NCI-H748 treated with DMSO at 0.1 percent for 48 hours (cell line): ENCODE measurements at regions not wholly inside any gene's neighbourhood (a gene's known extent, or its start where the extent isn't known, plus 50 kb on each side); places are given as distances from the start of the nearest gene placed in this dataset.

Experiments used
- DNase-seq: peaks from one replicate; lab custom pipeline; 2025; lab: John Stamatoyannopoulos, UW

DNA sequence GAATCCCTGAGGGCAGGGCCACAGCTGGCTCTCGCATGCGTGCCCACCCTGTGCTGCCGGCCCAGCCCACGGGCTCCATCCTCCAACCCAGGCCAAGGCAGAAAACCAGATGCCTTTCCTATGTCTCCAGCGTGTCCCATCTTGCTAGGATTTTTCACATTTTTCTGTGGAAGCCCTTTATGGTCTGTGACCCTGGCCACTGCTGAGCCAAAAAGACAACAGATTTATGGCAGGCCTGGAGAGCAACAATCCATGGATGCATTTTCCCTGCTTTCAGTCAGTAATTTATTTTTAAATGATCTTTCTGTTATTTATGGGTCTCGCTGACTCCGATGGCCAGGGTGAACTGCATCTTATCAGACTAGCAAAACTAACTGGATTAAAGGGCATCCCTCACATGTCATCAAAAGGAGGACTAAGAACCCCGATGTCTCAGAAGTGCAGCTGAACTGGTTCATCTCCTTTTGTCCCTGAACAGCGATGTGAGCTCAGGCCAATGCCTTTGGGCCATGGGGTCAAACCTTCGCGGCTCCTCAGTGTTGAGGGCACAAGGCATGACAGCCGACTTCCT lies 346.0 kb downstream of the CYRIA start:
- no peak for DNase-seq

DNA sequence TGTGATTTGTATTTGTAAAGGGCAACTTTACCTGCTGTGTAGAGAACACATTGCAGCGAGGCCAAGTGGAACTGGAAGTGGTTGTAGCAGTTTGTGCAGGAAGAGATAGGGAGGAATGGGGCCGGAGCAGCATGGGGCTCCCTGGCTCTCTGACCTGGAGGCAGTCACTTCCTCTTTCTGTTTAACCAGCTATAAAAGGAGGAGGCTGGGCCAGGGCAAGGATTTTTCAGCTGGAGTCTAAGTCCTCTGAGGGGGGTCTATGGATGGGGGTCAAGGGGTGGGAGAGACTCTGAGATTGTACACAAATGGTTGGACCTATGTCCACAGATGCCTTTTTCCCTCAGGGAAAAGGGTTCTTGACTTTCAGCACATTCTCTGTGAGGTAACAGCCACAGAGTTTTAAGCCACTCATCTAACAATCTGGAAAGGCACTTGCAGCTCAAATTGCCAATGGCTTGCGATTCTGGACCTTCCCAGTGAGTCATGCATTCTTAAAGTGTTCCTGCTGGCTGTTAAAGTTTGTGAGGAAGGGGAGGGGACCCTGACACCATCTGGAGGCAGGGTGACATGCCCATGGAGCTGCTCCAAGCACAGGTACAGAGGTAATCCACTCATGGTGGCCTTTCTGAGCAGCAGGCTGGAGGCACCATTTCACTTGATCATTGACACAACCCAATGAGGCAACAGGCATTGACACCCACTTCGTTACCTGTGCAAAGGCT lies 347.0 kb downstream of the CYRIA start:
- DNase-seq, result no peak

DNA sequence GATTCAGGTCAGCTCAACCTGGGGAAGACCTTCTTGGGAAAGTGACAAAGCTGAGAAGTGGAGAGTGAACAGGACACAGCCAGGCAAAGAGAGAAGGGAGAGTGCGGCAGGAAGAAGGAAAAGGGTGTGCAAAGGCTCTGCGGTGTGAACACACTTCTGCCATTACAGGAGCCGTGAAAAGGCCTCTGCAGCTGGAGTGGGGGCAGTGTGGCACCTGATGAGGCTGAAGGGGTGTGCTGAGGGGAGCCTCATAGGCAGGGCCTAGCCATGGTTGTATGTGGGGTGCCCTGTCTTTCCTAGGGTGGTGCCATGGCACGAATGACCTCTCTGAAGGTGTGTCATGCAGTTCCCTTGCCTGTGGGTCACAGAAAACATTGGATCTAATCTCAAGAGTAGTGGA lies 347.6 kb downstream of the CYRIA start:
- DNase-seq, result no peak

- DNase-seq, result no peak
Observed at GRCh38 chr2:16317211-16317830, 348.3 kb downstream of the CYRIA start.

- DNase-seq, result no peak
Observed at GRCh38 chr2:16316456-16317210, 349.0 kb downstream of the CYRIA start.

- no peak for DNase-seq
Observed at GRCh38 chr2:16315908-16316307, 349.7 kb downstream of the CYRIA start.

DNA sequence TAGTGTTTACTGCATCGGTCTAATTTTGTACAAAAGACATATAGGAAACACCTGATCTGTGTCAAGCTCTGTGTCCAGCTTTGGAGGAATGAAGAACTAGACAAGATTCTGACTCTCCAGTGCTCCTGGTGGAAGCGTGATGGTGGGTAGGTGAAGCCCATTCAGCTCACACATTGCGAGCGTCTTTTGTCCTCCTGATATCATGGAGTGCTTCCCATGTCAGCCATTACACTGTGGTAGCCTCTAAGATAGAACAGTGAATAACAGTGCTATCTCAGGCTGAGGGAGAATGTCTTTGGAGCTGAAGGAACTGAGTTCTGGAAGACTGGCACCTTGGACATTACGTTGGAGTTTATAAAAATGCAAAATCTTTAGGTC lies 350.2 kb downstream of the CYRIA start:
- no peak for DNase-seq

DNA sequence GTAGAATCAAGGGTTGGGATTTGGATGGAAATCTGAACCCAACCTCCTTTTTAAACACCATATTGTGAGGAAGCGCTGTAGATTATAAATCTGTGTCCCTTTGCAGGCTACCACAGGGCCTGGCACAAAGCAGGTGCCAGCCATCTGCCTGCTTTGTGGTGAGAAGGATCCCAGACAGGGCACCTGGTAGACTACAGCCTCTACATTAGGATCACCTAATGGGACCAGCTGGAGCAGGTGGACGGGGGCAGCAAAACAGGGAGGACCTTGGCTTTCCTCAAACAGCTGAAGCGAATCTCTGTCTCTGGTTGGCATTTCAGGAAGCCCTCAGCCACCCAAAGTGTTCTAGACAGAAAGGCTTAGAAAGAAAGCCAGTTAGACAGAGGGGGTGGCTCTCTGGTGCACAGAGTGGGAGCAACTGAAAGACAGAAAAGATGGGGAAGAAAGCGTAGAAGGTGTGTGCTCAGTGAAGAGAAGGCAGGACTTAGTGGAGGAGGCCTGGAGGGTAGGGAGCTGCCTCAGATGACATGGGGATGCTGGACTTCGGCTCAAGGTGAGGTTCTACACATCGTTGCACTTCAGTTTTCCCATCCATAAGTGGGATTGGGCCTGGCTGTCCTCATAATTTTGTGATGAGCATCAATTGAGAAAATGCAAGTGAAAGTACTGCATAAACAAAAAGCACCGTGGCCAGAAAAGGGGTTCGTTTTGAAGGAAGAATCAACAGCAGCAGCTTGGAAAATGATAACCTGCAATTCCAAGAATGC lies 350.8 kb downstream of the CYRIA start:
- DNase-seq, result no peak

DNA sequence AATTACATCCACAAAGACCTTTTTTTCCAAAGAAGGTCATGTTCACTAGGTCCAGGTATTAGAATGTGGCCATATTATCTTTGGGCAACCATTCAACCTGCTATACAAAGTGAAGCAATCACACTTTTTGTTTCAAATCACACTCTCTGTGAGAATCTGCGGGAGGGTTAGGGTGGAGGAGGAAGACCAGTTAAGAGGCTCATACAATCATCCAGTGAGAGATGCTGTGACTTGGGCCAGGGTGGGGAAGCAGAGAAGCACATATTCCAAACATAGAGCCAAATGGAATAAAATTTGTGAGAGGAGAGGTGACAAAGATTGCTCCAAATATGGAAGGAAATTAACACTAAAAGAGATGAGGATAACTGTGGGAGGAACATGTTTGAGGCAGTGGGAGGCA lies 351.6 kb downstream of the CYRIA start:
- no peak for DNase-seq

DNA sequence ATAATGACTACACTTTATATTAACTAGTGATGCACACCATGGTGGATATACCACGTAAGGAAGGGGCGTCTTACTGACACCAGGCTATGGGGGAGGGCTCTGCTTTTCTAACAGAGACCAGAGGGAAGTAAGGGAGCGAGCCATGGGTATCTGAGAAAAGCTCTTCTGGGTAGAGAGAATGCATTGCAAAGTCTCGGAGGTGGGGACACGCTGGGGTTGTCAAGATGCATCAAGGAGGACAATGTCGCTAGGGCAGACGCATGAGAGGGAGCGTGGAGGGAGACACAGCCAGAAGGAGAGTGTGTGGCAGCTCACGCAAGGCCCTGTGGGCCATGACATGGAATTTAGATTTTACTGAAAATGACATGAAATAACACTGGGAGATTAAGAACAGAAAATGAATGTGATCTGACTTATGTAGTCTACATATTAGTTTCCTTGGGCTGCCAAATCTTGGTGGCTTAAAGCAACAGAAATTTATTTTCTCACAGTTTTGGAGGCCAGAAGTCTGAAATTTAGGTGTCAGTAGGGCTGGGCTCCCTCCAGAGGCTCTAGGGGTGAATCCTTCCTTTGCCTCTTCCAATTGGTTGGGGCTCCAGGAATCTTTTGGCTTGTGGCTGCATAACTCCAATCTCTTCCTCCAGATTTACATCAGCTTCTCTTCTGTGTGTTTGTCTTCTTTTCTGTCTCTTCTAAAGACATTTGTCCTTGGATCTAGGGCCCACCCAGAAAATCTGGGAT lies 352.2 kb downstream of the CYRIA start:
- no peak for DNase-seq

DNA sequence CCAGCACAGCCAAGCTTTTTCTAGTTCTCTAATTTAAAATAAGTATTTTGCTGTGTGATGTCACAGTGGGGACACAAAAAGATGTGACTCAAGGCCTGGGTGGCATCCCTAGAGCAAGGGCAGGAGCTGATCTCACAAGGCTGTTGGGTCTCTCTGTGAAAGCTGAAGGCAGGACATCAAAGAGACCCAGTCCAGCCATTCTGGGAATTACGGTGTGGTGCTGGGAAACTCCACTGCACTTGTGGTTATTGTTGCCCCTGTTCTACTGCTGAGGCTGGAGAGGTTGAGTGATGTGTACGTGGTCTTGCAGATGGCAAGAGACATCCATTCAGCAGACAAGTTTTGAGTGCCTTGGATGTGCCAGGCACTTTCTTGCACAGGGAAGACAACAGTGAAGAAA lies 352.9 kb downstream of the CYRIA start:
- no peak for DNase-seq

DNA sequence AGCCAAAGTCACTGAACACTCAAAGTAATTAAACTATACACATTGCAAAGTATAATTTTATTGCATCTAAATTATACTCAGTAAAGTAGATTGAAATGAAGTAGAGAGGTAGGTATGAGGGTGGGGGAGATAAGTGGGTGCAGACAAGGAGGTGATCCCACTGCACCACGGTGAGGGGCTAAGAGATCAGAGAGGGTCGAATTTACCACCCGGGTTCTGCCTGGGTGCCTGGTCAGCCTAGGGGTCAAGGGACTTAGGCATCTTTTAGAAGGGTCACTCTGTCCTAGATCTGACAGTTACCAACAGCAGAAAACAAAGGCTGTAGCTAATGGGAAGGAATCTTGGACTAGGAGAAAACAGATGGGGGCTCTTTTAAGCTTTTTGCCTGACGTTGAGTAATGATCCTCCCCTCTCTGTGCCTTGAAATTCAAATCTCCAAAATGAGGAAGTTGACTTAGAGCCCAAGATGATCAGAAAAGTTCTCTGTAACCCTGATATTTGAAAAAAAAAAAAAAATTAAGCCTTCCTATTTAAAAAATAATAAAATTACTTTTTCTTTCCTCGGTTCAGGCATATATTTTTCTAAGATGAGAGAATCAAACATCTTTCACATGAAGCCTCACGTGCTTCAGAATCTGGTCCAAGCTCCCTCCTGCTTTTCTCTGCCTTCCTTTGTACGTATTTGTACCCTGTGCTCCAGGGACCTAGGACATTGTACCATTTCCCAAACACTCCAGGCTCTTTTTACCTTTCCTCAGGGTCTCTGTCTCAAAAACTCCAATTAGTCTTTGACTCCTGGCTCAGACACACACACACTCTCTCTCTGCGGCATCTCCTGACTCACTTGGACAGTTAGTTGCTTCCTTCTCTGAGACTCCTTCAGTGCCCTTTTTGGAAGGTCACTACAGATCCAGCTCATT lies 353.9 kb downstream of the CYRIA start:
- no peak for DNase-seq

DNA sequence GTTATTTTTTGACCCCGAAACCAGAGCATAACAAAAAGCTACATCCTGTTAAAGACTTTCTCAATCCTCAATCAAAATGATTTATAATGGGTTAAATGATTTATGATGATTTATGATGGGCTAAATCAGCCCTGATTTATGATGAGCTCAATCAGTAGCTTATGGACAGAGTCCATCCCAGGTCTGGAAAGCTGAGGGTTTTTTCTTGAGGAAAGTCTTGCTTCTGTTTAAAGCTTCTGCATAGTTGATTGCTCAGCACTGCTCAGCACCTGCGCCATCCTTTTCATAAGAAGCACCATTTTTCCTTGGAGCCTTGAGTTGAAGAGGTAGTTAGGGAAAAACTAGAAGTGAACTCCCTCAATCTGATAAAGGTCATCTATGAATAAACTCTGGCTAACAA lies 356.8 kb downstream of the CYRIA start:
- DNase-seq, result no peak

DNA sequence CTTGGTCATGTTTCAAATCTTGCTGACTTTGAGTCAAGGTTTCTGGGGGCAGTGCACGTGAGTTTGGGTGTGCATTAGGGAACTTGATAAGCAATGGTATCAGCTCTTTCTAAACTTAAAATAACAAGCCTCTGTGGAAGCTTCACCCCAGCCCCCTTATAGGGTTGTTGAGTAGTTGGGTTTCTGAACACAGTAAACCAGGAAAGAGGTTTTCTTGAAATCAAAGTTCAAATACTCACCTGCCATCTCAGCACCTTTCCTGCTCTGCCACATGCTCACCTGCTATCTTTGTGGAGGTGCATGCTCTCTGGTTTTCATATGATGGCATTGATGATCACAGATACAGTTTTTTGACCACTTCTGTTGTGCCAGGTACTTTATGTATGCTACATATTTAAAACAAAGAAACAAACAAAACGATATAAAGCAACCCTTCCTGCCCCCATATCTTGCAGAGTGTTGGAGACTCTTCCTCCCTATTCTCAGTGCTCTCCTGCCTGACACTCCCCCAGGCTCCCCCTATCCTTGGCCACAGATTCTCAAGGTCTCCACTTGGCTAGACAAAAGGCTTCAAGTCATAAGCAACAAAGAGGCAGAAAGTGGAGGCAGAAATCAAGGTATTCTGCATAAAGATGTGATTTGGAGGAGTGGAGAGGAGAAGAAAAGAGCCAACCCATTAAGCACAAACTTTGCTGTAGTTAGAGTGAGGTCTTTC lies 360.6 kb downstream of the CYRIA start:
- no peak for DNase-seq

- no peak for DNase-seq
Observed at GRCh38 chr2:16303761-16304160, 361.9 kb downstream of the CYRIA start.

DNA sequence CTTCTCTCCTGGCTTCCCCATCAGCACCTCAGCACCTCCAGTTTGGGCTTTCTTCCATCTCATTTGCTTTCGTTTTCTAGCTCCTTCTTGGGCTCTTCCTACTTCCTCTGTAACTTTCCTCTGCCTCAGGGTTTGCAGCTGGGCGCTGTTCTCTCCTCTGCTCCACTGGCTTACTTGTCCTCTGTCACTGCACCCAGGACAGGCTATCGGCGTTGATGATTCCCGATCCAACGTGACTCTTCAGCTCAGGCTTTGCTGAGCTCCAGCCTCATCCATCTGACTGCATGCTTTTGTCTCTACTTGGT lies 362.4 kb downstream of the CYRIA start:
- no peak for DNase-seq

GRCh38 chr2:16302431-16303272 lies 362.3 kb downstream of the MYCN start:
- no peak for DNase-seq

- no peak for DNase-seq
Observed at GRCh38 chr2:16301961-16302360, 361.6 kb downstream of the MYCN start.

DNA sequence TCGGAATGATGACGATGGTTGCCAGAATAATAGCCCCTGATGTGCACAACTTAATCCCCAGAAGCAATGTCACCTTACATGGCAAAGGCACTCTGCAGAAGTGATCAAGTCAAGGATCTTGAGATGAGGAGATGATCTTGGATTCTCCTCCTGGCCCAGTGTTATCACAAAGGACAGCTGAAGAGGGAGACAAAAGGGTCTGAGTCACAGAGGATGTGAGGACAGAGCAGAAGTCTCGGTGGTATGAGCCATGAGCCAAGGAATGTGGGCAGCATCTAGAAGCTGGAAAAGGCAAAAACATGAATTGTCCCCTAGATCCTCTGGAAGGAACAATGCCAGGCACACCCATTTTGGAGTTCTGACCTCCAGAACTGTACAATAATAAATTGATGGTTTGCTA lies 358.5 kb downstream of the MYCN start:
- DNase-seq, result no peak
